H1 (cell line): ENCODE measurements at regions not wholly inside any gene's neighbourhood (a gene's known extent, or its start where the extent isn't known, plus 50 kb on each side); places are given as distances from the start of the nearest gene placed in this dataset.

Experiments used
- CTCF ChIA-PET: fragments of 300-600 bp; sonication (Branson Sonifier 250); formaldehyde crosslinking; loops from one replicate; lab custom pipeline; 2021; ENCODE audit not compliant: partially characterized antibody; lab: Charles Lee
- POLR2A ChIA-PET: fragments of 300-600 bp; sonication (Branson Sonifier 250); formaldehyde crosslinking; loops from one replicate; lab custom pipeline; 2021; ENCODE audit warnings: inconsistent platforms; ENCODE audit not compliant: partially characterized antibody; lab: Charles Lee
- DNase-seq, 2 experiments: peaks; one replicate each; pipeline versions ENCODE4 v3.0.0 to v3.0.0-alpha.2; 2010 to 2022; ENCODE audit warnings: low spot score in 2 of 2, low read depth in 1 of 2, mixed read lengths in 1 of 2
- FAIRE-seq: peaks from 2 replicates; lab custom pipeline; 2011; peaks lifted over from hg19 to GRCh38; lab: Jason Lieb, UNC
- H2AFZ ChIP-seq: 2 replicates; pipeline ENCODE4 v1.8.1; 2012; ENCODE audit warnings: low read length, inconsistent platforms
- H2AK5ac ChIP-seq: 2 replicates; pipeline ENCODE4 v1.6.1; 2013; ENCODE audit warnings: low read depth, low read length
- H2BK120ac ChIP-seq: replicated peaks from 2 replicates; pipeline ENCODE3; 2013; ENCODE audit warnings: low read depth, low read length, inconsistent platforms
- H2BK12ac ChIP-seq: 2 replicates; pipeline ENCODE4 v1.6.1; 2013; ENCODE audit warnings: low read depth, low read length
- H2BK15ac ChIP-seq: 2 replicates; pipeline ENCODE4 v1.6.1; 2013; ENCODE audit warnings: low read length
- H2BK20ac ChIP-seq: 2 replicates; pipeline ENCODE4 v1.6.1; 2013; ENCODE audit warnings: low read length
- H2BK5ac ChIP-seq: 2 replicates; pipeline ENCODE4 v1.6.1; 2013; ENCODE audit warnings: low read depth, low read length
- H3K14ac ChIP-seq: 2 replicates; pipeline ENCODE4 v1.6.1; 2013; ENCODE audit warnings: inconsistent platforms; ENCODE audit not compliant: insufficient read length
- H3K18ac ChIP-seq: 2 replicates; pipeline ENCODE4 v1.6.1; 2013; ENCODE audit warnings: low read length; ENCODE audit errors: extremely low read depth
- H3K23ac ChIP-seq: 2 replicates; pipeline ENCODE4 v1.6.1; 2013; ENCODE audit warnings: inconsistent platforms; ENCODE audit not compliant: insufficient read length
- H3K23me2 ChIP-seq: 2 replicates; pipeline ENCODE4 v1.6.1; 2013; ENCODE audit warnings: low read depth, low read length
- H3K27ac ChIP-seq: 2 replicates; pipeline ENCODE4 v1.6.1; 2011; ENCODE audit warnings: low read depth, low read length, inconsistent platforms
- H3K27me3 ChIP-seq, 4 experiments: replicated peaks in 1 of 4; 1 replicate in 1 of 4; 2 replicates in 3 of 4; pipeline versions ENCODE4 v1.6.1 to v1.8.1; 2011 to 2013; ENCODE audit warnings: low read length in 3 of 4, mild to moderate bottlenecking in 3 of 4, inconsistent platforms in 2 of 4, mixed read lengths in 2 of 4, moderate library complexity in 1 of 4; ENCODE audit not compliant: control insufficient read depth in 3 of 4, insufficient read depth in 3 of 4; ENCODE audit errors: extremely low read depth in 1 of 4
- H3K36me3 ChIP-seq, 4 experiments: 2 replicates each; pipeline versions ENCODE4 v1.6.1 to v1.8.1; 2011 to 2013; ENCODE audit warnings: mild to moderate bottlenecking in 4 of 4, low read length in 3 of 4, moderate library complexity in 2 of 4, control low read depth in 1 of 4, inconsistent platforms in 1 of 4; ENCODE audit not compliant: insufficient read depth in 4 of 4, control insufficient read depth in 2 of 4
- H3K4ac ChIP-seq: replicated peaks from 2 replicates; pipeline ENCODE3; 2013; ENCODE audit warnings: low read length, low read depth, mixed read lengths, inconsistent platforms; ENCODE audit not compliant: insufficient read length
- H3K4me1 ChIP-seq, 4 experiments: replicated peaks in 1 of 4; 1 replicate in 1 of 4; 2 replicates in 3 of 4; pipeline versions ENCODE4 v1.6.1 to v1.8.1; 2011 to 2013; ENCODE audit warnings: low read length in 3 of 4, inconsistent platforms in 2 of 4, mixed read lengths in 1 of 4; ENCODE audit not compliant: insufficient read depth in 4 of 4, control insufficient read depth in 3 of 4
- H3K4me2 ChIP-seq, 2 experiments: 2 replicates each; pipeline versions ENCODE4 v1.6.1 to v1.8.1; 2011 to 2013; ENCODE audit warnings: low read depth in 2 of 2, low read length in 2 of 2, control low read depth in 1 of 2, inconsistent platforms in 1 of 2, mild to moderate bottlenecking in 1 of 2; ENCODE audit not compliant: insufficient read depth in 1 of 2
- H3K4me3 ChIP-seq, 4 experiments: fragments of 200-600, 300-600 bp in 1 of 4; sonication (generic), shearing (Covaris generic), sonication (Bioruptor Twin) in 1 of 4; 2 replicates each; pipeline versions ENCODE4 v1.5.1 to v1.8.1; 2011 to 2016; ENCODE audit warnings: low read length in 4 of 4, low read depth in 3 of 4, control low read depth in 2 of 4, inconsistent platforms in 2 of 4, mild to moderate bottlenecking in 2 of 4, mixed read lengths in 1 of 4, moderate library complexity in 1 of 4; ENCODE audit not compliant: insufficient read depth in 2 of 4; ENCODE audit errors: extremely low read depth in 1 of 4
- H3K56ac ChIP-seq: replicated peaks from 2 replicates; pipeline ENCODE3; 2013; ENCODE audit warnings: low read depth, mild to moderate bottlenecking, mixed read lengths, low read length, inconsistent platforms; ENCODE audit not compliant: insufficient read length
- H3K79me1 ChIP-seq: 2 replicates; pipeline ENCODE4 v1.6.1; 2013; ENCODE audit warnings: low read depth, low read length, control low read depth
- H3K79me2 ChIP-seq, 2 experiments: 2 replicates each; pipeline versions ENCODE4 v1.6.1 to v1.8.1; 2012 to 2013; ENCODE audit warnings: low read length in 2 of 2, mild to moderate bottlenecking in 2 of 2, inconsistent platforms in 1 of 2; ENCODE audit not compliant: insufficient read depth in 2 of 2, control insufficient read depth in 1 of 2
- H3K9ac ChIP-seq, 4 experiments: replicated peaks in 1 of 4; 1 replicate in 1 of 4; 2 replicates in 3 of 4; pipeline versions ENCODE4 v1.6.1 to v1.8.1; 2011 to 2013; ENCODE audit warnings: low read depth in 3 of 4, low read length in 3 of 4, control low read depth in 2 of 4, mild to moderate bottlenecking in 2 of 4, moderate library complexity in 2 of 4, inconsistent platforms in 1 of 4; ENCODE audit errors: extremely low read depth in 1 of 4
- H3K9me3 ChIP-seq, 2 experiments: 2 replicates each; pipeline versions ENCODE4 v1.6.1 to v1.8.1; 2012 to 2013; ENCODE audit warnings: mild to moderate bottlenecking in 2 of 2, moderate library complexity in 2 of 2, control low read depth in 1 of 2, inconsistent platforms in 1 of 2, low read depth in 1 of 2, low read length in 1 of 2, mixed read lengths in 1 of 2; ENCODE audit not compliant: insufficient read depth in 2 of 2
- H4K20me1 ChIP-seq, 2 experiments: replicated peaks in 1 of 2; 2 replicates each; pipeline versions ENCODE3 to v1.8.1; 2011 to 2013; ENCODE audit warnings: inconsistent platforms in 2 of 2, low read length in 2 of 2, mild to moderate bottlenecking in 1 of 2; ENCODE audit not compliant: insufficient read depth in 2 of 2, control insufficient read depth in 1 of 2
- H4K5ac ChIP-seq: 2 replicates; pipeline ENCODE4 v1.6.1; 2013; ENCODE audit warnings: low read length, low read depth, mixed read lengths, inconsistent platforms; ENCODE audit not compliant: insufficient read length
- H4K8ac ChIP-seq: 2 replicates; pipeline ENCODE4 v1.8.0; 2013; ENCODE audit warnings: mild to moderate bottlenecking, moderate library complexity, low read length, inconsistent platforms; ENCODE audit not compliant: insufficient read depth; ENCODE audit errors: extremely low read depth
- H4K91ac ChIP-seq: replicated peaks from 2 replicates; pipeline ENCODE3; 2013; ENCODE audit warnings: low read length, mixed read lengths, inconsistent platforms; ENCODE audit not compliant: insufficient read length
- ASH2L ChIP-seq: fragments of 200-600, 300-600 bp; sonication (generic); IDR thresholded peaks from one replicate; pipeline ENCODE4 v1.7.1; 2017; ENCODE audit warnings: low read length
- BACH1 ChIP-seq: IDR thresholded peaks from 2 replicates; pipeline ENCODE4 v1.6.1; 2012; ENCODE audit warnings: low read length, improper control_type of control experiment
- BRCA1 ChIP-seq: IDR thresholded peaks from 2 replicates; pipeline ENCODE4 v1.6.1; 2012; ENCODE audit warnings: low read depth, low read length, improper control_type of control experiment
- CREB1 ChIP-seq: IDR thresholded peaks from 2 replicates; pipeline ENCODE4 v1.6.1; 2012; ENCODE audit warnings: inconsistent platforms
- E2F6 ChIP-seq: IDR thresholded peaks from 2 replicates; pipeline ENCODE4 v1.6.1; 2012; ENCODE audit warnings: inconsistent platforms
- JUN ChIP-seq: IDR thresholded peaks from 2 replicates; pipeline ENCODE4 v1.6.1; 2011; ENCODE audit warnings: low read depth, mild to moderate bottlenecking, improper control_type of control experiment, low read length
- KDM4A ChIP-seq: IDR thresholded peaks from one replicate; pipeline ENCODE4 v1.7.1; 2012; ENCODE audit warnings: low read depth, mild to moderate bottlenecking, moderate library complexity, low read length, inconsistent platforms; ENCODE audit not compliant: severe bottlenecking
- POLR2AphosphoS5 ChIP-seq: IDR thresholded peaks from 2 replicates; pipeline ENCODE4 v1.6.1; 2011; ENCODE audit warnings: low read depth, low read length
- SP4 ChIP-seq: IDR thresholded peaks from 2 replicates; pipeline ENCODE4 v1.6.1; 2012; ENCODE audit warnings: low read length, inconsistent platforms
- TAF1 ChIP-seq: IDR thresholded peaks from 2 replicates; pipeline ENCODE4 v1.6.1; 2011; ENCODE audit warnings: mild to moderate bottlenecking, low read depth, low read length
- TAF7 ChIP-seq: optimal IDR thresholded peaks from 2 replicates; pipeline ENCODE3; 2011; ENCODE audit warnings: low read depth, mild to moderate bottlenecking, inconsistent platforms, low read length, moderate library complexity, borderline replicate concordance
- WGBS, 2 experiments: shearing (Covaris generic) in 1 of 2; methylation state at CpG; one replicate each; pipeline versions ENCODE4 v1.1.6 to v1.1.7; 2013 to 2015; ENCODE audit warnings: low lambda C conversion rate in 2 of 2, mixed read lengths in 2 of 2, inconsistent platforms in 1 of 2, low coverage in 1 of 2, missing lambda C conversion rate in 1 of 2; ENCODE audit not compliant: insufficient replicate concordance in 2 of 2, insufficient coverage in 1 of 2, insufficient read length in 1 of 2; ENCODE audit errors: extremely low coverage in 1 of 2, missing lambda C conversion rate in 1 of 2; 5-methylcytosine and 5-hydroxymethylcytosine counted together
- TF ChIP-seq, protein P1 (sequence below): IDR thresholded peaks from 2 replicates; pipeline ENCODE4 v1.6.1; 2012; ENCODE audit warnings: low read length, inconsistent platforms
- TF ChIP-seq, protein P2 (sequence below): IDR thresholded peaks from 2 replicates; pipeline ENCODE4 v1.6.1; 2011; ENCODE audit warnings: low read length, improper control_type of control experiment

GRCh38 chr5:106185661-106186081 is 1485.1 kb downstream of the EFNA5 start:
- WGBS, 2 experiments, result 87% methylated on average over 3 of the region's 3 CpGs; no CpG with 5 or more reads in 1 of the 2 experiments
- Histone ChIP-seq H3K27me3 (no peaks in the 10 kb centered on the region), H4K8ac (no peak overlapping the region), H3K36me3 (no peaks in the 10 kb centered on the region), H3K56ac (no peak overlapping the region), H2BK120ac (no peak overlapping the region), H3K23ac (no peak overlapping the region), H4K20me1 (no peaks in the 10 kb centered on the region), H3K14ac (no peak overlapping the region), H2AK5ac (no peak overlapping the region), H3K9me3 (no peaks in the 10 kb centered on the region), H3K79me2 (no peaks in the 10 kb centered on the region), H3K4ac (no peak overlapping the region), H3K4me2 (no peak overlapping the region), H2AFZ (no peak overlapping the region), H3K4me1 (no peaks in the 10 kb centered on the region), H2BK5ac (no peak overlapping the region), H2BK12ac (no peak overlapping the region), H4K5ac (no peak overlapping the region), H3K4me3 (no peak overlapping the region), H3K23me2 (no peaks in the 10 kb centered on the region), H3K79me1 (no peaks in the 10 kb centered on the region), H4K91ac (no peak overlapping the region), H3K9ac (no peak overlapping the region), H2BK15ac (no peak overlapping the region), H3K18ac (no peak overlapping the region), H3K27ac (no peak overlapping the region), H2BK20ac (no peak overlapping the region)
- FAIRE-seq (no peak), DNase-seq (no peak)
- ChIA-PET POLR2A (no interaction called here), CTCF (no interaction called here)
- TF ChIP-seq E2F6 (no peak), TAF1 (no peak), TAF7 (no peak), BRCA1 (no peak), KDM4A (no peak), SP4 (no peak), BACH1 (no peak), POLR2AphosphoS5 (no peak), JUN (no peak), CREB1 (no peak), ASH2L (no peak)
- TF ChIP-seq, protein P1, sequence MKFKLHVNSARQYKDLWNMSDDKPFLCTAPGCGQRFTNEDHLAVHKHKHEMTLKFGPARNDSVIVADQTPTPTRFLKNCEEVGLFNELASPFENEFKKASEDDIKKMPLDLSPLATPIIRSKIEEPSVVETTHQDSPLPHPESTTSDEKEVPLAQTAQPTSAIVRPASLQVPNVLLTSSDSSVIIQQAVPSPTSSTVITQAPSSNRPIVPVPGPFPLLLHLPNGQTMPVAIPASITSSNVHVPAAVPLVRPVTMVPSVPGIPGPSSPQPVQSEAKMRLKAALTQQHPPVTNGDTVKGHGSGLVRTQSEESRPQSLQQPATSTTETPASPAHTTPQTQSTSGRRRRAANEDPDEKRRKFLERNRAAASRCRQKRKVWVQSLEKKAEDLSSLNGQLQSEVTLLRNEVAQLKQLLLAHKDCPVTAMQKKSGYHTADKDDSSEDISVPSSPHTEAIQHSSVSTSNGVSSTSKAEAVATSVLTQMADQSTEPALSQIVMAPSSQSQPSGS, result no peak
- TF ChIP-seq, protein P2, sequence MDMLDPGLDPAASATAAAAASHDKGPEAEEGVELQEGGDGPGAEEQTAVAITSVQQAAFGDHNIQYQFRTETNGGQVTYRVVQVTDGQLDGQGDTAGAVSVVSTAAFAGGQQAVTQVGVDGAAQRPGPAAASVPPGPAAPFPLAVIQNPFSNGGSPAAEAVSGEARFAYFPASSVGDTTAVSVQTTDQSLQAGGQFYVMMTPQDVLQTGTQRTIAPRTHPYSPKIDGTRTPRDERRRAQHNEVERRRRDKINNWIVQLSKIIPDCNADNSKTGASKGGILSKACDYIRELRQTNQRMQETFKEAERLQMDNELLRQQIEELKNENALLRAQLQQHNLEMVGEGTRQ, result no peak
